ENCODE measurements at regions not wholly inside any gene's neighbourhood (a gene's known extent, or its start where the extent isn't known, plus 50 kb on each side); places are given as distances from the start of the nearest gene placed in this dataset.

DNA sequence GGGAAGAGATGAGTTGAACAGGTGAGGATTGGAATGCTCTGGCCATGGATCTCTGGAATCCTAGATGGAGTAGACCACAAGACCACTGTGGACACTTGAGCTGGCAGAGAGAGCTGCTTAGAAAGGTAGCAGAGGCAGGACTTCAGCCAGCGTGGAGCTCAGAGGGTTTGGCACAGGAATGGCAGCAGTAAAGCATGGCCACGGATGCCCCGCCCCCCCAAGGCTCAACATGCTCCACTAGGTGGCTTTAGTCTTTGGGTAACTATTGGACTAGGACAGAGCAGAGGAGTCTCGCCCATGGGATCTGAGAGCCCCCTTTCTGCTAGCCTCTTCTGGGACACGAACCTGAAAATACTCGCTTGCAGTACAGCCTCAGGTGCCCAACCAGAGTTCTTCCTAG lies 150.1 kb upstream of the NEIL3 start:
- no peak for TF ChIP-seq POLR2A (IDR thresholded peaks at IDR 0.05)
- TF ChIP-seq, protein P1, sequence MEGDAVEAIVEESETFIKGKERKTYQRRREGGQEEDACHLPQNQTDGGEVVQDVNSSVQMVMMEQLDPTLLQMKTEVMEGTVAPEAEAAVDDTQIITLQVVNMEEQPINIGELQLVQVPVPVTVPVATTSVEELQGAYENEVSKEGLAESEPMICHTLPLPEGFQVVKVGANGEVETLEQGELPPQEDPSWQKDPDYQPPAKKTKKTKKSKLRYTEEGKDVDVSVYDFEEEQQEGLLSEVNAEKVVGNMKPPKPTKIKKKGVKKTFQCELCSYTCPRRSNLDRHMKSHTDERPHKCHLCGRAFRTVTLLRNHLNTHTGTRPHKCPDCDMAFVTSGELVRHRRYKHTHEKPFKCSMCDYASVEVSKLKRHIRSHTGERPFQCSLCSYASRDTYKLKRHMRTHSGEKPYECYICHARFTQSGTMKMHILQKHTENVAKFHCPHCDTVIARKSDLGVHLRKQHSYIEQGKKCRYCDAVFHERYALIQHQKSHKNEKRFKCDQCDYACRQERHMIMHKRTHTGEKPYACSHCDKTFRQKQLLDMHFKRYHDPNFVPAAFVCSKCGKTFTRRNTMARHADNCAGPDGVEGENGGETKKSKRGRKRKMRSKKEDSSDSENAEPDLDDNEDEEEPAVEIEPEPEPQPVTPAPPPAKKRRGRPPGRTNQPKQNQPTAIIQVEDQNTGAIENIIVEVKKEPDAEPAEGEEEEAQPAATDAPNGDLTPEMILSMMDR (IDR thresholded peaks at IDR 0.05) = no peak

All from testis (tissue), 2 donors.